OCI-LY3 (cell line): ENCODE measurements at regions not wholly inside any gene's neighbourhood (a gene's known extent, or its start where the extent isn't known, plus 50 kb on each side); places are given as distances from the start of the nearest gene placed in this dataset.

Experiments
- EZH2phosphoT487 ChIP-seq: fragments of 200-600 bp; shearing (Covaris generic); IDR thresholded peaks from 2 replicates; pipeline ENCODE4 v1.6.1; 2018; ENCODE audit warnings: antibody characterized with exemption, mixed run types, low read depth
- TF ChIP-seq, protein P1 (sequence below): fragments of 200-600, 300-600 bp; sonication (generic); IDR thresholded peaks from 2 replicates; pipeline ENCODE4 v1.5.1; 2014; ENCODE audit warnings: antibody characterized with exemption, low read length, low read depth

DNA sequence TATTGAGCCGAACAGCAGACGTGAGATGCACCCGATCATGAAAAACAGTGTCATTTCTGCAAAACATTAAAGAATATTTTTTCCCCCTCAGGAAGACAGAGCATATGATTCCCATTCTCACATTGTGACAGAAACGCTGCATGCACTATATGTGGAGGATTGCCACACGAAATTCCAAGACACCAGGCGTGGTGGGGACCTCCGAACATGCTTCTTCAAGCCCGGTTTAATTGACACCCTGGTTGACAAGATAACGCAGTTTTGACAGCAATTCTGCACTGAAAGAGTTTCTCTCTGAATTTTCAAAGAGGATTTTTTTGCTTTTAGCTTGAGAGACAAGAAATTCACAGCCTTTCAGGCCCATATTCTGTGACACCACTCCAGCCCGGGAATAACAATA lies 442.8 kb upstream of the NRP1 start:
- TF ChIP-seq, protein P1, sequence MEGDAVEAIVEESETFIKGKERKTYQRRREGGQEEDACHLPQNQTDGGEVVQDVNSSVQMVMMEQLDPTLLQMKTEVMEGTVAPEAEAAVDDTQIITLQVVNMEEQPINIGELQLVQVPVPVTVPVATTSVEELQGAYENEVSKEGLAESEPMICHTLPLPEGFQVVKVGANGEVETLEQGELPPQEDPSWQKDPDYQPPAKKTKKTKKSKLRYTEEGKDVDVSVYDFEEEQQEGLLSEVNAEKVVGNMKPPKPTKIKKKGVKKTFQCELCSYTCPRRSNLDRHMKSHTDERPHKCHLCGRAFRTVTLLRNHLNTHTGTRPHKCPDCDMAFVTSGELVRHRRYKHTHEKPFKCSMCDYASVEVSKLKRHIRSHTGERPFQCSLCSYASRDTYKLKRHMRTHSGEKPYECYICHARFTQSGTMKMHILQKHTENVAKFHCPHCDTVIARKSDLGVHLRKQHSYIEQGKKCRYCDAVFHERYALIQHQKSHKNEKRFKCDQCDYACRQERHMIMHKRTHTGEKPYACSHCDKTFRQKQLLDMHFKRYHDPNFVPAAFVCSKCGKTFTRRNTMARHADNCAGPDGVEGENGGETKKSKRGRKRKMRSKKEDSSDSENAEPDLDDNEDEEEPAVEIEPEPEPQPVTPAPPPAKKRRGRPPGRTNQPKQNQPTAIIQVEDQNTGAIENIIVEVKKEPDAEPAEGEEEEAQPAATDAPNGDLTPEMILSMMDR: no peak
- TF ChIP-seq EZH2phosphoT487: no peak
